ENCODE measurements at regions not wholly inside any gene's neighbourhood (a gene's known extent, or its start where the extent isn't known, plus 50 kb on each side); places are given as distances from the start of the nearest gene placed in this dataset.

DNA sequence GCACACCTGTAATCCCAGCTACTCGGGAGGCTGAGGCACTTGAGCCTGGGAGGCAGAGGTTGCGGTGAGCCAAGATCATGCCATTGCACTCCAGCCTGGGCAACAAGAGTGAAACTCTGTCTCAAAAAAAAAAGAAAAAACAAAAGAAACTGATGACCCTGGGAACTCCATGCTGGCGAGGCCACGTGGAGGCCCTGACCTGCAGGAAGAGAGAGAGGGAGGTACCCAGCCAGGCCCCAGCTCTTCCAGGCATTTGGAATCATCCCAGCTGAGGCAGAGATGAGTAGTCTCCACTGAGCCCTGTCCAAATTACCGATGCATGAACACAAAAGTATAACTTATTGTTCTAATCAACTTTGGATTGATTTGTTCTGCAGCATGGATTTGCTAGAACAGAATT, 132.0 kb upstream of the ZBTB40 start:
- TF ChIP-seq CTCF (IDR thresholded peaks at IDR 0.05; ENCODE audit: low read depth, low read length, poor library complexity, severe bottlenecking) (no peak), EZH2phosphoT487 (IDR thresholded peaks at IDR 0.05; ENCODE audit: borderline replicate concordance, low read length) (no peak)
